ENCODE measurements at regions not wholly inside any gene's neighbourhood (a gene's known extent, or its start where the extent isn't known, plus 50 kb on each side); places are given as distances from the start of the nearest gene placed in this dataset.

GRCh38 chr10:131615150-131615549 lies 285.7 kb upstream of the PPP2R2D start:
- POLR2A ChIA-PET (ENCODE audit: low non-redundant PET) = no interaction called here
- DNase-seq (ENCODE audit: low spot score) = no peak
- TF ChIP-seq CTCF (conservative IDR thresholded peaks at IDR 0.05; ENCODE audit: low read depth) = no peak
- no peak overlapping the region for H3K27ac ChIP-seq
- CTCF ChIA-PET = no interaction called here

GRCh38 chr10:131616040-131616439 lies 284.8 kb upstream of the PPP2R2D start:
- CTCF ChIA-PET = no interaction called here
- no peak for TF ChIP-seq CTCF (conservative IDR thresholded peaks at IDR 0.05; ENCODE audit: low read depth)
- H3K27ac ChIP-seq = no peak overlapping the region
- DNase-seq (ENCODE audit: low spot score) = no peak
- POLR2A ChIA-PET (ENCODE audit: low non-redundant PET) = no interaction called here

- no peak overlapping the region for H3K27ac ChIP-seq
- DNase-seq (ENCODE audit: low spot score) = no peak
- ChIA-PET POLR2A (ENCODE audit: low non-redundant PET) (interaction anchor here (0.7 kb wide), 1 partner anchor 45 kb away, joined by 3 read pairs; no protein-coding TSS in a partner anchor), CTCF (no interaction called here)
- TF ChIP-seq CTCF (conservative IDR thresholded peaks at IDR 0.05; ENCODE audit: low read depth) = no peak
Observed at GRCh38 chr10:131617113-131617858, 283.5 kb upstream of the PPP2R2D start.

- DNase-seq (ENCODE audit: low spot score) = no peak
- H3K27ac ChIP-seq = no peak overlapping the region
- ChIA-PET POLR2A (ENCODE audit: low non-redundant PET) (no interaction called here), CTCF (no interaction called here)
- TF ChIP-seq CTCF (conservative IDR thresholded peaks at IDR 0.05; ENCODE audit: low read depth) = no peak
Observed at GRCh38 chr10:131618587-131619267, 282.1 kb upstream of the PPP2R2D start.

GRCh38 chr10:131620314-131620713 lies 280.5 kb upstream of the PPP2R2D start:
- no peak overlapping the region for H3K27ac ChIP-seq
- DNase-seq (ENCODE audit: low spot score) = no peak
- no peak for TF ChIP-seq CTCF (conservative IDR thresholded peaks at IDR 0.05; ENCODE audit: low read depth)
- POLR2A ChIA-PET (ENCODE audit: low non-redundant PET) = no interaction called here
- CTCF ChIA-PET = no interaction called here

- DNase-seq (ENCODE audit: low spot score) = no peak
- CTCF ChIA-PET = no interaction called here
- POLR2A ChIA-PET (ENCODE audit: low non-redundant PET) = no interaction called here
- TF ChIP-seq CTCF (conservative IDR thresholded peaks at IDR 0.05; ENCODE audit: low read depth) = no peak
- H3K27ac ChIP-seq = no peak overlapping the region
Observed at GRCh38 chr10:131620904-131621303, 279.9 kb upstream of the PPP2R2D start.
